Myocyte (in vitro differentiated cells): ENCODE measurements at regions not wholly inside any gene's neighbourhood (a gene's known extent, or its start where the extent isn't known, plus 50 kb on each side); places are given as distances from the start of the nearest gene placed in this dataset.

ENCODE experiments used
- DNase-seq: peaks from one replicate; pipeline ENCODE4 v3.0.0-alpha.2; 2012; ENCODE audit warnings: low read depth

DNA sequence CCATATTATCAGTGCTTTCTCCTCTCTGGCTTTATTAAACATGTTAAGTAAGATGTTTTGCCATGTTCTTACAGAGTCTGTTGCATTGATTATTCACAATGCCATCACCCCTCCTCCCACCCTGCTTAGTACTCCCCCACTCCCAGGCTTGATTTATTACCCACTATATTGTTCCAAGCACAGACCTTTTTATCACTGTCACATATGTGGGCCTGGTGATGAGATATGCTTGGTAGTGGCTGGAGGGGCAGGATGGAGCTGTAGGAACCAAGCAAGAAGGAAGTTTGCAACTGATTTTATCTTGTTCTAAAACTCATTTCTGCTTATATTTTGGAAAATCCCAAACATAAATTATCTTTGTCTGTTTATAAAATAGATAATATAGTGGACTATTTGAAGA lies 748.2 kb upstream of the CELF4 start:
- DNase-seq: no peak

DNA sequence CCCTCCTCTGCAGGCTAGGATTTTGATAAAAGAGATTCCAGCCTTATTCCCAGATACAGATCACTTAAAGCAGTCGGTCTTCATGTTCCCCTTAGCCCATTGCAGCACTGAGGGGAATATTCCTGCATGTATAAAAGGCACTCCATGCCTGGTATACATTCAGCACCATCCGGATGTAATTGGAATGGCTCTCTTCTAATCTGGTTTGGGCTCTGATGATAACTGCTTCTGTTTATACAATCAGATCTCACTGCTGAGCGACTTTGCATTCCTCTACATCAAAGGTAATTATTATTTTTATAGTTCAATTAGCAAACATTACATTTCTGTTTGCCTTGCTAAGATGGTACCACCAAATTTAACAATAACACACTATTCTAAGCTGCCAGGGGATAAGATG lies 746.9 kb upstream of the CELF4 start:
- no peak for DNase-seq

DNA sequence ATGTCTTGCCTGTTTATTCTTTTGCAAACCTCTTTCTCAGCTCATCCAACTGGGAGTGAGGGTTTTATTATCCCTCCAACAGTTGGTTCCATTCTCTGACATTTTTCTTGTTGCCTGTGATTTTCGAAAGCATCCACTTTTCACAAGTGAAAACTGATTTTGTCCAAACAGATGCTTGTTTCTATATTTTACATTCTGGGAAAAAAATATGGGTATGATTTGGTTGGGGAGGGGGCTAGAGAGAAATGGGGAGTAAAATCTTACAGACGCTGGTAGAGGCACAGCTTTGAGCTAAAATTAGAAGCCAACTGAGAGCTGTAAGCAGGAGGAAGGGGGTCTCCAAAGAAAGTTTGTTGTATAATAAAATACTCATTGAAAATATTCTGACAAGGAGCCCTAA lies 745.3 kb upstream of the CELF4 start:
- DNase-seq: no peak

DNA sequence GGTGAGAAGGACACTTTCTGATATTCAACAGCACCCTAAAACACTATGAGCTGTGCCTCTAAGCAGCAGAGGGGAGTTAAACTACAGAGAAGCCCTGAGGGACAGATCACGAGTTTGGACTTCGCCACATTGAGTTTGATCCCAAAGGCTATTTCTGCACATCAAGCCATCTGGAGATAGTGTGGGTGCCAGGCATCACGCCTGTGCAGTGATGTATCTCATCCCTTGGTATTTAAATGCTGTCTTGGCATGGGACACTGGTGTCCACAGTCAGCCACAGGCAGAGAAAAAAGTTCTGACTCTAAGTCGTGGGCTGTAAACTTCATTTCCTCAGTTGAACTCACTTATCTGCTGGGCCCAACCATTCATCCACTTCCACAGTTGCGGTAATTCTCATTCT lies 742.3 kb upstream of the CELF4 start:
- no peak for DNase-seq

DNA sequence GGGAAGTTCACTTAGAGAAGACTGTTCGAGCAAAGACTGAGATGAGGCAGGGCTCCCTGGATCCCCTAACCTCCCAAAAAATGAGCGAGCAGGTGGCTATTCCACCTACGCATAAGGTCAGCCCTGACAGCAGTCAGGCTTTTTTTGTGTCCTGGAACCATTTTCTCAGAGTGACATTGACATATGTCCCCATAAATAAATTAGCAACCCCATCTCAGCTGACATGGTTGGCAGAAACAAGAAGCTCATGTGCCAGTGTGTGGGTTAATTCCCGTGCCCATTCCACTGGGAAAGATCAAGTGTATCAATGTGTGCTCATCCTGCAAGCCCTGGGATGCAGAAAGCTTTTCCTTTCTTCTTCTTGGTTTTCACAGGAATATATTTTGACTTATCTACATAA lies 740.4 kb upstream of the CELF4 start:
- DNase-seq: no peak

DNA sequence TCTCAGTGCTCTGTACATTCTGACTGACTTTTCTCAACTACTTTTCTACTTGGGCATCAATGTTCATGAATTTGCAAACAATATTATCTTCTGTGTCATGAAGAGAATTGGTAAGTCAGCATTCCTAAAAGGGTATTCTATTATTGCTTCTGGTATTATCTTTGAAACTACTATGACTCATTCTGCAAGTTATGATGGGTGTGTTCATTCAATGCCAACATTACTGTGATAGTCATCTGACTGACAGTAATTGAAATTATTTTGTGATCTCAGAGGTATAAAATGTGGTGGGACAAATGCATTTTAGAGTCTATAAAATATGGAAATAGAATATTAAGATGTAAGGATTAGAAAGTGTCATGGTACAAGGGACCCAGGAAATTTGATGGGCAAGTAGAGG lies 736.0 kb upstream of the CELF4 start:
- no peak for DNase-seq

DNA sequence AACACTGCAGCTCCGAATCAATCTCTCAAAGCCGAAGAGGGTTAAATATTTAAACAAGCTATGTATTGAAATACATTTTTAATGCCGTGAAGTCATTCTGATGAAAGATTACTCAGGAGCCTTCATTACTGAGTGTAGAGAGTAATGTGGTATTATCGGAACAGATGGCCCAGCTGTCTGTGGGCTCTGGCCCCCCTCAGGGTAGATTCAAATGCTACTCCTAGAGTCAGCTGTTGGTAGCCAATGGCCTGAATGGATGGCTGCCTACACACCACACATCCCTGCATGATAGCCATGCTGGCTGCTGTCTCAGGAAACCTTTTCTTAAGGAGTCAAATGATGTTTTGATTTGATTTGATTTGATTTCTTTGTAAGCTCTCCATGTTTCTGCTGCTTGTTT lies 732.3 kb upstream of the CELF4 start:
- no peak for DNase-seq

DNA sequence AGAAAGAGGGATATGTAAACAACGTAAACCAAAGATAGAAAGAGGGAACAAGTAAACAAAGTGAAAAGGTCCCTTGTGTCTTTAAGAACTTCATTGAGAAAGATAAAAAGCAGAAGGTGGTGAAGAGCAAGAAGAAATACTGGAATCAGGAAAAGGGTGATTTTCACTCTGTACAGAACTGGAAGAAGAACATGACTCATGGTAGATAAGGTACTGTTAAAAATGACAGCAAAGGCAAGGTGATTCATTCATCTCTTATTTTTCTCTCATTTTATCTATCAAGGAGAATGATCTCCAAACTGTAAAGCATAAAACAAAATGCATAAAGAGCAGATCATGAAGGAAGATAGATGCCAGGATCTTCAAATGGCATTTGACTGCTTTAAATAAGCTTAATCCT lies 724.6 kb upstream of the CELF4 start:
- DNase-seq: no peak

DNA sequence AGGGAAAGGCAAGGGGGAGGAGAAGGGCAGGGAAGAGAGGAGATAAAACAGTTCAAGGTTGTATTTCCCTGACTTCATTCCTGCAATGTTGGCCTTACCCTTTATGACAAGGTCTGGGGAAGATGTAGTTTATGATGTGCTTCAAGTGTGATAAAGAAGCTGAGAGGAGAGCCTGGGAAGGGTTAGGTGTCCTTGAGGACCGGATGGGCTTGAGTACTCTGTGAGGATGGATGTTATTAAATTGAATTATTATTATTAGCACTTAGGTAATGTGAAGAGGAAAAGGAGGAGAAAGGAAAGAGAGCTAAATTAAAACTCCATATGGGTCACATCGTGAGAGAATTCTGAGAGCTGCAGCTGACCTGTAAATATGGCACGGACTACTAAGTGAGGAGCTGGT lies 719.4 kb upstream of the CELF4 start:
- DNase-seq: no peak

DNA sequence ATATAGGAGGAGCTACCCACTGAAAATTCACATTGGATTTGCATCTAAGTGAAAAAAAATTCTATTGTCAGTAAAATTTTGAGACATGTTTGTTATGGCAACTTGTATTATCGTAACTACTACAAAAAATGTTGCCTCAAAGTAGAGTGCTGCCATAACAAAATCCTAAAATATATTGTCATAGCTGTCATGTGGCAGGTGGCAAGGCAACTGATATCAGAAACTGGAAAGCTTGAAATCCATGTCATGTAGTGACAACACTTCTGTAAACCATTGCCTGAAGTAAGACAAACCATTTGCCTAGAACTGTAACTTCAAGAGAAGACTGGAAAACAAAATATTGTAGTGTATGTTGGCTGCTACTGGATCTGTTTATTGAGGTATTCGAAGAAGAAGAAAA lies 697.5 kb upstream of the CELF4 start:
- no peak for DNase-seq

DNA sequence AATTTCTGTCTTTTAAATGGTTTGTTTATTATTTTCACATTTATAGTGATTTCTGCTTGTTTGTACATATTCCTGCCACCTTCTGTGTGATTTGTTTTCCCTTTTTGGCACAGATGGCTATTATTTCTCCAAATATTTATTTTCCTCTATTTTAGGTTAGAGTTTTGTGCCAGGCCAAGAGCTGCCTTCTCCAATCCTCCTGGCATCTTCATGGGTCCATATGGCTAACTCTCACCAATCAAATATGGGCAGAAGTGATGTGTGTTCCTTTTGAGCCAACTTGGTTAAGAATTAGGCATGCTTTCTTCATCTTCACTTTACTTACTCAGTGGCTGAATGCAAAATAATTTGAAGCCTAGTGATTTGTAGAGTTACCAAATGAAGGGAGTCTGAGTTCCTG lies 697.1 kb upstream of the CELF4 start:
- DNase-seq: no peak

DNA sequence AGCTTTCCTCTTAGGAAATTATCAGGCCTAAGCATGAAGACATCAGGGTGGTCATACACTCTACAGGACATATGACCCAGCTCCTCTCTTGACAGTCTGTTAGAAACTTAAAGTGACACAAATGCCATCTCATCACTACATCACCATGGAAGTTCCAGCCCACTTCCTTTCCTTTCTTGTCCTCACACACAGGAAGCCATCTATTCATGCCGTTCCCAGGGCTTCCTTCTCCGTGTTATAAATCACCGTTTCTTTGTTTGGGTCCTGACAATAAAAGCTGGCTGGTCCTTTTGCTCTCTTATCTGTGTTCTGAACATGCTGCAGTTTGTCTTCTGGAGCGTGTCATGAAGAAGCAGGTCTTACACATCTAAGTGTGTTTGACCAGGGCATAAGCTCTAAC lies 692.1 kb upstream of the CELF4 start:
- DNase-seq: no peak

DNA sequence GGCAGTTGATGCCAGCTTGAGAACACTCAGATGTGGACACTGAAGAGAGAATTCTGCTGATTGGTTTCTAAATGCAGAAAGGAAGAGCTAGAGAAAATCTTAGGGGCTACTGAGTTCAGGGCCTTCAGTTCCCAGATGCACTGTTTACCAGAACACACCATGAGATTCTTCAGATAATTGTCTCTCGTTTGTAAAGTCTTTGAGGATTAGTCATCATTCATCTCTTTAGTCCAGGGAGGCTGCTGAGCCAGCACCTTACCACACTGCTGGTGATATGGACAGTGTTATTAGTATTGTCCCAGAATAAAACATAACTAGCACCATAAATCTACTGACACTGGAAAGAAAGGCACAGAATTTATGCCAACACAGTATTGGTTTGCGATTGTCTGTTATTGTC lies 690.8 kb upstream of the CELF4 start:
- DNase-seq: no peak

DNA sequence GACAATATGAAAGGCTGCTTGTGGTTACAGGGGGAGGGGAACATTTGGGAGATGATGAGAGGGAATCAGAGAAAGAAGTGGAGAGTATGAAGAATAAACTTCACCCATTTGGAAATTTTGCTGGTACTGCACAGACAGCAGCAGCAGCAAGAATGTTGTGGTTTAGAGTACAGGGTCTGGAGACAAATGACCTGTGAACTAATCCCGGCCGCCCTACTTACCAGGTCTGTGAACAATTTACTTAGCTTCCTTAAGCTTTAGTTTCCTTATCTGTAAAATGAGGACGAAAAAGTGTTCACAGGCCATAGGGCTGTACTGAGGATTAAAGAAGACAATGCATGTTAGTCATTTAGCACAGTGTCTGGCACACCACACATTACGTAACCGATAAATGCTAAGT lies 685.4 kb upstream of the CELF4 start:
- no peak for DNase-seq

DNA sequence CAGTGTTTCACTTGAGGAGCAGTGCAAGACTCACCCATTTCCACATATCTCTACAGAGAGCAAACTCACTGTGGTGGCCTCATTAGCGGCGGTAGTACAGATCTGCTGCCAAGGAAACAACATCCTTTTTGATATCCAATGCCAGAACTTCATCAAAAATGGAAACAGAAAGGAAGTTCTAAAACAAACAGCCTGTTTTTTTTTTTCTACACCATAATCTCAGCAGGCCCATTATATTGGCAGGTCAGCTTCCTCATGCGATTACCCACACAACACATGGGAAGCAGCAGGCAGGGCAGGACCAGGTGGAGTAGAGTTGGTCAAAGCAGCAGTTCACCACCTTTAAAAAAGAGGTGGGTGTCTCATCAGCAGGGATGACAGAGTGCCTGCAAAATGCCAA lies 678.9 kb upstream of the CELF4 start:
- DNase-seq: no peak

DNA sequence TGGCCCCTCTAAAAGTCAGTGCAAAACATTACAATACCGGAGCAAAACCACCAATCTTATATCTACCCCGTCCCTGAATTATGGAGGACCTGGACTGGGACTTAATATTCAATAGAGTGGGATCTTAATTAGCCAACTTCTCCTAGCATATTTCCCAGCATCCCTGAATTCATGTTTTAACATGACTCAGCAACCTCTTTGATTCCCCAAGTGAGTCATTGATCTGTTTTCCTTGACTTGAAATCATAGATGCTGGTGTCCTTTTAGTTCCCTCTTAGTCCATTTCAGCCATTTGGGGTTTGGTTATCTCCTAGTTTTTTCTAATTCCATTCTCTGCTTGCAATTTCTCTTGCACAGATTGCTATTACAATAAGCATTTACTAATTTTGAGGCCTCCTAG lies 677.7 kb upstream of the CELF4 start:
- no peak for DNase-seq

DNA sequence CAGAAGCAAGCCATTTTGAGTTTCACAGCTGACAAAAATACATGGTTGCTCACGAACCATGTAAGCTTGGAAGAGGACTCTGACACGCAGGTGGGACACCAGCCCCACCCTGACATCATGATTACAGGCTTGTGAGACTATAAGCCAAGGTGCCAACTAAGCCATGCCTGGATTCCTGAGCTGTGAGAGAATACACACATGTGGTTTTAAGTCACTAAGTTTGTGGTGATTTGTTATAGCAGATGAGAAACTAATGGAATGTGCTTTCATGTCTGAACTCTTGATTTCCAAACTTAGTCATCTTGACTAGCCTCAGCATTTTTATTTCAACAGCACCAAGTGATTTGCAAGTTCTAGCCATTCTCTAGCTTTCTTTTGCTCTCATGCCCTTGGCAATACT lies 676.1 kb upstream of the CELF4 start:
- no peak for DNase-seq

DNA sequence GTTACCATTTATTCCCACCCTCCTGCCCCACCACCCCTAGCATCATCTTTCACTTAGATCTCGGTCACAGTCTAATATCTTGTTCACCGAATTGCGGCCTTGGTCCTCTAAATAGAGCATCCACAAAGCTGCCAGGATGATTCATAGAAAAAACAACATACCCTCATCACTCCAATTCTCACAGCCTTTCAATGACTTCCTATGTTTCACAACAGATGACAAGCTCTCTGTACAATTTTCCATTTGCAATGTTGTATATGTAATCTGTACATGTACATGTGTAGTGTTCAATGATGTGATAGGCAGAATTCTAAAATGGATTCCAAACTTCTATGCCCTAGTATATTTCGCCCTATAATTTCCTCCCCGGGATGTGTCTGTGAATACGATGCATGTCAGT lies 675.6 kb upstream of the CELF4 start:
- no peak for DNase-seq

DNA sequence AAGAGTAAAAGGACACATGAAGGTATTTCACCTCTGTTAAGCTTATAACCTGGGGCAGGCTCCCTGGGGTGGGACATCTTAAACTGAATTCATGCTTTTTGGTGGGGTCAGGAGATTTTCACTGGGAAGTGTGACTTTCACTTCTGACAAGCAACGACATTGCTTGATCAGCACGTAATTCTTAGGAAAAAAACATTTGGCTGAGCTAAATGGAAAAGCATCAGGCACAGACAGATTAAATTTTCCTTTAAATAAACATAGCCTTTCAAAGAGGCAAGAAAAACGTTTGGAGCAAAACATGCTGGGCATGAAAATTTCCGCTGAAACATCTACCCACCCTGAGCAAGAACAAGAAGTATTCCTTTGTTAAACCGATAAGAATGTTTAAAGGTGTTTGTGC lies 674.0 kb upstream of the CELF4 start:
- DNase-seq: no peak

DNA sequence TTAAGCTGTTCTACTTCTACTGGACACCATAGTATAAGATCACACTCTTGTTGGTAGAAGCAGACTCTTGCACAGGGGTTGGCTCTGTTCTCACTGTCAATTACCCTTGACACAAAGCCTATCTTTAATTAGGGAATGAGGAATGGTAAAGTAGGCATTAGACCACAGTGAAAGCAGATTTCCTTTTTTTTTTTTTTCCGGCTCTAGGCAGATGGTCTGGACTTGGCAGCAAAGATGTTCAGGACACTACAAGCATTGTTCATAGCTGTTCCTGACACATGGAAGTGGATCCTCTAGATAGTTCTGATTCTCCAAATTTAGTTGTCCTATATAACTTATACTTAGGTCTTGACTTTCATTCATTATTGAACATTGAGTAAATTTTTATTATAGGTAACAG lies 672.2 kb upstream of the CELF4 start:
- no peak for DNase-seq

DNA sequence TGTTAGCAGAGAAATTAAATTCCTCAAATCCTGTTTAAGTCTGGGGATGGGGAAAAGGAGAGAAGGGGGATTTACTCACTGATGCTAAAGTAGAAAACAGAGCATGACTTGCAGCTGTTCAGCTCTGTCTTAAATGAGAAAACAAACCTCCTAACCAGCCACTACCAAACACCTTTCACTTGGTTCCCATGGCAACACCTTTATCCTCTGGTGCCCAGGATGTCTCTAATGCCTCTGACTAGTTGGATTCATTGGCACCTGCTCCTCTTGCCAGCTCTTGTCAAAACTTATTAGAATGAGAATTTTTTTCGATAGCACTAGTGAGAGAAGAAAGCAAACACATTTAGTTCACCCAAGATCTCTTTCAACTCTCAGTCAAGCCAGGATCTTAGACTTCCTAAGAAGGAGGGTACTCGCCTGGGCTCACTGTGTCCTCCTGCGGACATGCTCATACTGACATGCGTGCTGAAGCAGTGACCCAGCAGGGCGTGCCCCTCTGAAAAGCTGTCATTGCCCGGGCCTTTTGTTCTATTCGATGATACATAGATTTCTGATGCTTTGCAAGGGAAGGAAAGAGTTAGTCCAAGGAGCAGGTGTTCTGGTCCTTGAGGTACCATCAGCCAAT lies 656.0 kb upstream of the CELF4 start:
- DNase-seq: no peak

DNA sequence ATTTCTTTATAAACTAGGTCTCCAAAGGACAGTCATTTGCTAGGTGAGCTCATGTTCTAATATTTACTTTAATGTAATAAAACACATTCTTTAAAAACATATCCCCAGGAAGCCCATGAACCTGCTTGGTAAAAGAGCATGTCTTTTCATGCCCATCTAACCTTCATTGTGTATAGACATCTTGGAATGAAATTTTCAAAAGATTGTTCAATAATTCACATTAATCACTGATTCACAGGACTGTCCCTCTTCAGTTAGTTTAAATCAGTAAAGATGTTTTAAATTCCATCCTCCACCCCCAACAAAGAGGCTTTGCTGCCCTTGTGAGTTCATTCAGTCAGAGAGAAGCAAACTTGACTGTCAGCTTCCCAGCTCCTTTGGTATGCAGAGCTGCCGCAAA lies 633.4 kb upstream of the CELF4 start:
- no peak for DNase-seq

DNA sequence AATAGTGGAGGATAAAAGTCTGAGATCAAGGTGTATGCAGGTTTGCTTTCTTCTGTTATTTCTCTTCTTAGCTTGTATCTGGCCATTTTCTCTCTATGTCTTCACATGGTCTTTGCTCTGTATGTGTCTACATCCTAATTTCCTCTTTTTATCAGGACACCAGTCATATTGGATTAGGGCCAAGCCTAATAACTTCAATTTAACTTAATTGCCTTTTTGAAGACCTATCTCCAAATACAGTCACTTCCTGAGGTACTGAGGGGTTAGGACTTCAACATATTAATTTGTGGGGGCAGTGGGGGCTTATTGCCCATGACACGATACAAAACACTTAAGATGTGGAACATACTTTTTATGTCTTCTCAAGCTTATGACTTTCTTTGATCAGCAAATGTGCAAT lies 632.9 kb upstream of the CELF4 start:
- DNase-seq: no peak

DNA sequence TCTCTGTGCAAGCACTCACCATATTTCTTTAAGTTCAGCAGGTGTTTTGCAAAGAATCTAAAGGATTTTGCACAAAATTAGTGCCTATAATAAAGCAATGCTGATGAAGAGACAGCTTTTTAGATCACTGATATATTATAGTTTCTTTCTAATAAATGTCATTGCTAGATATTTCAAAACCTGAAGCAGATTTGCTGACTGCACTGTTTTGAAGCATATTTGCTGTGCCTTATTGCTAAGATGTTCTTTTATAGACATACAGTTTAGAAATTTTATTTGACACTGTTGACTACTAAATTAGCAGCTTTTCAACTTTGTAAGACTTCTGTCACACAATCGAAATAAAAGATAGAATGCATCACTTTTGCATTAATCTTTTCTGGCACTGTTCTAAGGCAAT lies 620.9 kb upstream of the CELF4 start:
- DNase-seq: no peak
